Body of pancreas (tissue), 4 donors: ENCODE measurements at regions not wholly inside any gene's neighbourhood (a gene's known extent, or its start where the extent isn't known, plus 50 kb on each side); places are given as distances from the start of the nearest gene placed in this dataset.

Source experiments
- POLR2A ChIP-seq, 3 donors: fragments of 450-650 bp; IDR thresholded peaks; one replicate each; pipeline ENCODE4 v1.6.1; 2016; ENCODE audit warnings: antibody characterized with exemption in 3 of 3, mild to moderate bottlenecking in 2 of 3
- TF ChIP-seq, protein P1 (sequence below), 7 experiments: fragments of 450-650 bp in 4 of 7; fragments of 200-600 bp in 3 of 7; sonication (generic) in 3 of 7; IDR thresholded peaks; one replicate each; pipeline ENCODE4 v1.5.1; 2016 to 2019; ENCODE audit warnings: antibody characterized with exemption in 7 of 7

- no peak for TF ChIP-seq POLR2A (IDR thresholded peaks at IDR 0.05)
- TF ChIP-seq, protein P1, sequence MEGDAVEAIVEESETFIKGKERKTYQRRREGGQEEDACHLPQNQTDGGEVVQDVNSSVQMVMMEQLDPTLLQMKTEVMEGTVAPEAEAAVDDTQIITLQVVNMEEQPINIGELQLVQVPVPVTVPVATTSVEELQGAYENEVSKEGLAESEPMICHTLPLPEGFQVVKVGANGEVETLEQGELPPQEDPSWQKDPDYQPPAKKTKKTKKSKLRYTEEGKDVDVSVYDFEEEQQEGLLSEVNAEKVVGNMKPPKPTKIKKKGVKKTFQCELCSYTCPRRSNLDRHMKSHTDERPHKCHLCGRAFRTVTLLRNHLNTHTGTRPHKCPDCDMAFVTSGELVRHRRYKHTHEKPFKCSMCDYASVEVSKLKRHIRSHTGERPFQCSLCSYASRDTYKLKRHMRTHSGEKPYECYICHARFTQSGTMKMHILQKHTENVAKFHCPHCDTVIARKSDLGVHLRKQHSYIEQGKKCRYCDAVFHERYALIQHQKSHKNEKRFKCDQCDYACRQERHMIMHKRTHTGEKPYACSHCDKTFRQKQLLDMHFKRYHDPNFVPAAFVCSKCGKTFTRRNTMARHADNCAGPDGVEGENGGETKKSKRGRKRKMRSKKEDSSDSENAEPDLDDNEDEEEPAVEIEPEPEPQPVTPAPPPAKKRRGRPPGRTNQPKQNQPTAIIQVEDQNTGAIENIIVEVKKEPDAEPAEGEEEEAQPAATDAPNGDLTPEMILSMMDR (IDR thresholded peaks at IDR 0.05): no peak
Measured at GRCh38 chr14:97523936-97524335, 726.8 kb downstream of the VRK1 start.
